ENCODE measurements at regions not wholly inside any gene's neighbourhood (a gene's known extent, or its start where the extent isn't known, plus 50 kb on each side); places are given as distances from the start of the nearest gene placed in this dataset.

GRCh38 chr4:28784188-28784587, 1923.5 kb downstream of the STIM2 start:
- no peaks in the 10 kb centered on the region for H3K79me2 ChIP-seq (ENCODE audit: control insufficient read depth, insufficient read depth, low read length)
- H4K20me1 ChIP-seq (ENCODE audit: control insufficient read depth, extremely low read depth, insufficient read depth, low read length) = no peaks in the 10 kb centered on the region
- no peak for DNase-seq (ENCODE audit: low read depth in 2 of 2)
- H2AFZ ChIP-seq (ENCODE audit: low read length) = no peak overlapping the region
- no peaks in the 10 kb centered on the region for H3K9me3 ChIP-seq (ENCODE audit: control insufficient read depth, insufficient read depth, low read depth, low read length)
- TF ChIP-seq, protein P1, sequence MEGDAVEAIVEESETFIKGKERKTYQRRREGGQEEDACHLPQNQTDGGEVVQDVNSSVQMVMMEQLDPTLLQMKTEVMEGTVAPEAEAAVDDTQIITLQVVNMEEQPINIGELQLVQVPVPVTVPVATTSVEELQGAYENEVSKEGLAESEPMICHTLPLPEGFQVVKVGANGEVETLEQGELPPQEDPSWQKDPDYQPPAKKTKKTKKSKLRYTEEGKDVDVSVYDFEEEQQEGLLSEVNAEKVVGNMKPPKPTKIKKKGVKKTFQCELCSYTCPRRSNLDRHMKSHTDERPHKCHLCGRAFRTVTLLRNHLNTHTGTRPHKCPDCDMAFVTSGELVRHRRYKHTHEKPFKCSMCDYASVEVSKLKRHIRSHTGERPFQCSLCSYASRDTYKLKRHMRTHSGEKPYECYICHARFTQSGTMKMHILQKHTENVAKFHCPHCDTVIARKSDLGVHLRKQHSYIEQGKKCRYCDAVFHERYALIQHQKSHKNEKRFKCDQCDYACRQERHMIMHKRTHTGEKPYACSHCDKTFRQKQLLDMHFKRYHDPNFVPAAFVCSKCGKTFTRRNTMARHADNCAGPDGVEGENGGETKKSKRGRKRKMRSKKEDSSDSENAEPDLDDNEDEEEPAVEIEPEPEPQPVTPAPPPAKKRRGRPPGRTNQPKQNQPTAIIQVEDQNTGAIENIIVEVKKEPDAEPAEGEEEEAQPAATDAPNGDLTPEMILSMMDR (conservative IDR thresholded peaks at IDR 0.05 in 1 of 2, IDR thresholded peaks at IDR 0.05 in 1 of 2; ENCODE audit: low read depth in 1 of 2, low read length in 2 of 2) = no peak
- TF ChIP-seq EZH2 (IDR thresholded peaks at IDR 0.05; ENCODE audit: low read length, missing control alignments) = no peak
- H3K9ac ChIP-seq (ENCODE audit: insufficient read depth, low read length) = no peak overlapping the region
- no peak overlapping the region for H3K4me3 ChIP-seq (replicated peaks in 1 of 4; ENCODE audit: control extremely low read depth in 1 of 4, insufficient read depth in 1 of 4, low read depth in 3 of 4, low read length in 4 of 4)
- H3K36me3 ChIP-seq (ENCODE audit: control insufficient read depth, insufficient read depth, low read length) = no peaks in the 10 kb centered on the region
- no peak overlapping the region for H3K27ac ChIP-seq (ENCODE audit: insufficient read depth, low read length)
- H3K4me2 ChIP-seq (ENCODE audit: extremely low read depth, insufficient read depth, low read length) = no peak overlapping the region
- no peaks in the 10 kb centered on the region for H3K4me1 ChIP-seq (ENCODE audit: control insufficient read depth, extremely low read depth, insufficient read depth, low read length)
- H3K27me3 ChIP-seq (ENCODE audit: control insufficient read depth, insufficient read depth, low read length) = no peaks in the 10 kb centered on the region

DNA sequence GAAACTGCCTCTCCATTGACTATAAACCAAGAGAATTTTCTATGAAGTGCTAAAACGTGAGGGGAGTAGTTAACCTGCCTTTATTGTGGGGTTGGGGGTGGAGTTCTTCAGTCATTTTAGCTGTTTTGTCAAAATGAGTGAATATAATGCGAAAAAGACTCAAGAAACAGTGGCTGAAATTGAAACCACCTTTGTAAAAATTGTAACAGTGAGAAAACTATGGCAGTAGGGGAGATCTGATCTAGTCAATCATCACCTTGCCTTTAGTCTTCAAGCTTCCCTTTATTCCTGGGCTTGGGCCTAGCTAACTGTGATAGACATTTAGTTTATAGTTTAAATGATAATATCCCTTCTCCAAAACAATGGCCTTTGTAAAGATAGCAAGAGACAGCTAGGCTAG, 1927.3 kb downstream of the STIM2 start:
- H3K36me3 ChIP-seq (ENCODE audit: control insufficient read depth, insufficient read depth, low read length) = no peaks in the 10 kb centered on the region
- no peaks in the 10 kb centered on the region for H3K27me3 ChIP-seq (ENCODE audit: control insufficient read depth, insufficient read depth, low read length)
- TF ChIP-seq, protein P1 (conservative IDR thresholded peaks at IDR 0.05 in 1 of 2, IDR thresholded peaks at IDR 0.05 in 1 of 2; ENCODE audit: low read depth in 1 of 2, low read length in 2 of 2) = no peak
- no peak for TF ChIP-seq EZH2 (IDR thresholded peaks at IDR 0.05; ENCODE audit: low read length, missing control alignments)
- DNase-seq (ENCODE audit: low read depth in 2 of 2) = no peak
- H3K27ac ChIP-seq (ENCODE audit: insufficient read depth, low read length) = no peak overlapping the region
- no peak overlapping the region for H3K4me2 ChIP-seq (ENCODE audit: extremely low read depth, insufficient read depth, low read length)
- H3K4me1 ChIP-seq (ENCODE audit: control insufficient read depth, extremely low read depth, insufficient read depth, low read length) = no peaks in the 10 kb centered on the region
- no peaks in the 10 kb centered on the region for H3K9me3 ChIP-seq (ENCODE audit: control insufficient read depth, insufficient read depth, low read depth, low read length)
- H3K4me3 ChIP-seq (replicated peaks in 1 of 4; ENCODE audit: control extremely low read depth in 1 of 4, insufficient read depth in 1 of 4, low read depth in 3 of 4, low read length in 4 of 4) = no peak overlapping the region
- H3K9ac ChIP-seq (ENCODE audit: insufficient read depth, low read length) = no peak overlapping the region
- no peaks in the 10 kb centered on the region for H4K20me1 ChIP-seq (ENCODE audit: control insufficient read depth, extremely low read depth, insufficient read depth, low read length)
- no peaks in the 10 kb centered on the region for H3K79me2 ChIP-seq (ENCODE audit: control insufficient read depth, insufficient read depth, low read length)
- H2AFZ ChIP-seq (ENCODE audit: low read length) = no peak overlapping the region

DNA sequence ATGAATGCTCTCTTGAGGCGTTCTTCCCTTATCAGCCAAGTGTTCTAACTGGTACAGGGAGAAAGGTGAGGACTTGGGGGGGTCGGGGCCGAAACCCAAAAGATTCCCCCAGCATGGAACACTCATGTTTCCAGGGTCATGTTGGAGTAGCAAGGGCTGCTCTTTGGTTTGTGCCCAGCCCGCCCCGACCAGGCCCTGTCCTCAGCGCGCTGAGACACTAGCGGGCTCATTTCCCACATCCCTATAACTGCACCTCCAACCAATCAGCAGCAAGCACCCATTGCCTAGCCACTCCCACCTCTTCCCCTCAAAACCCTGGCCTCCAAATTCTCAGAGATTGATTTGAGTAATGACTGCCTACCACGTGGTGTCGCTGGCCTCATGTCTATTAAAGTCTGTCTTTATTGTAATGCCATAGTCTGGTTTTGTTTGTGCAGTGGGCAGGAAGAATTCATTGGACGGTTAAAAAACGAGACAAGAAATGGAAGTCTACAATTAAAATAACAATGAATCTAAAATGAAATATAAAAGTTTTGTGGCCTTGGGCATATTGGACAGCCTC, 1928.4 kb downstream of the STIM2 start:
- no peaks in the 10 kb centered on the region for H3K36me3 ChIP-seq (ENCODE audit: control insufficient read depth, insufficient read depth, low read length)
- H2AFZ ChIP-seq (ENCODE audit: low read length) = no peak overlapping the region
- H3K4me3 ChIP-seq (replicated peaks in 1 of 4; ENCODE audit: control extremely low read depth in 1 of 4, insufficient read depth in 1 of 4, low read depth in 3 of 4, low read length in 4 of 4) = no peak overlapping the region
- no peaks in the 10 kb centered on the region for H4K20me1 ChIP-seq (ENCODE audit: control insufficient read depth, extremely low read depth, insufficient read depth, low read length)
- H3K4me1 ChIP-seq (ENCODE audit: control insufficient read depth, extremely low read depth, insufficient read depth, low read length) = no peaks in the 10 kb centered on the region
- H3K79me2 ChIP-seq (ENCODE audit: control insufficient read depth, insufficient read depth, low read length) = no peaks in the 10 kb centered on the region
- no peak overlapping the region for H3K9ac ChIP-seq (ENCODE audit: insufficient read depth, low read length)
- no peaks in the 10 kb centered on the region for H3K27me3 ChIP-seq (ENCODE audit: control insufficient read depth, insufficient read depth, low read length)
- DNase-seq (ENCODE audit: low read depth in 2 of 2) = no peak
- no peak for TF ChIP-seq EZH2 (IDR thresholded peaks at IDR 0.05; ENCODE audit: low read length, missing control alignments)
- TF ChIP-seq, protein P1 (conservative IDR thresholded peaks at IDR 0.05 in 1 of 2, IDR thresholded peaks at IDR 0.05 in 1 of 2; ENCODE audit: low read depth in 1 of 2, low read length in 2 of 2) = no peak
- no peak overlapping the region for H3K4me2 ChIP-seq (ENCODE audit: extremely low read depth, insufficient read depth, low read length)
- no peaks in the 10 kb centered on the region for H3K9me3 ChIP-seq (ENCODE audit: control insufficient read depth, insufficient read depth, low read depth, low read length)
- H3K27ac ChIP-seq (ENCODE audit: insufficient read depth, low read length) = no peak overlapping the region

Data from fibroblast of lung (primary cell).